HG03103 (cell line): ENCODE measurements at regions not wholly inside any gene's neighbourhood (a gene's known extent, or its start where the extent isn't known, plus 50 kb on each side); places are given as distances from the start of the nearest gene placed in this dataset.

Experiments used
- ATAC-seq: cut with Tn5 transposase; IDR thresholded peaks from one replicate; pipeline ENCODE4 v1.9.1; 2021; ENCODE audit warnings: low read depth; ENCODE audit not compliant: unreplicated experiment

GRCh38 chr15:81548365-81549130, 174.5 kb upstream of the TMC3 start:
- ATAC-seq, result no peak

GRCh38 chr15:81547521-81548132, 173.6 kb upstream of the TMC3 start:
- ATAC-seq, result no peak

- no peak for ATAC-seq
Measured at GRCh38 chr15:81544385-81544784, 170.4 kb upstream of the TMC3 start.

GRCh38 chr15:81540909-81541308, 166.9 kb upstream of the TMC3 start:
- ATAC-seq, result no peak

GRCh38 chr15:81536356-81536755, 162.3 kb upstream of the TMC3 start:
- no peak for ATAC-seq

GRCh38 chr15:81534124-81534523, 160.1 kb upstream of the TMC3 start:
- ATAC-seq, result no peak

GRCh38 chr15:81532001-81532400, 158.0 kb upstream of the TMC3 start:
- ATAC-seq, result no peak

GRCh38 chr15:81531109-81531592, 157.1 kb upstream of the TMC3 start:
- no peak for ATAC-seq

GRCh38 chr15:81530271-81530691, 156.3 kb upstream of the TMC3 start:
- no peak for ATAC-seq

- ATAC-seq, result no peak
Measured at GRCh38 chr15:81529481-81529880, 155.5 kb upstream of the TMC3 start.

- no peak for ATAC-seq
Measured at GRCh38 chr15:81526029-81526428, 152.0 kb upstream of the TMC3 start.

GRCh38 chr15:81524496-81524895, 150.5 kb upstream of the TMC3 start:
- no peak for ATAC-seq

GRCh38 chr15:81523867-81524266, 149.9 kb upstream of the TMC3 start:
- no peak for ATAC-seq

- ATAC-seq, result no peak
Measured at GRCh38 chr15:81520480-81520879, 146.5 kb upstream of the TMC3 start.

- no peak for ATAC-seq
Measured at GRCh38 chr15:81516461-81516860, 142.4 kb upstream of the TMC3 start.

- no peak for ATAC-seq
Measured at GRCh38 chr15:81516012-81516411, 142.0 kb upstream of the TMC3 start.

- ATAC-seq, result no peak
Measured at GRCh38 chr15:81514725-81515124, 140.7 kb upstream of the TMC3 start.

GRCh38 chr15:81511138-81511537, 137.1 kb upstream of the TMC3 start:
- ATAC-seq, result no peak

- ATAC-seq, result no peak
Measured at GRCh38 chr15:81507831-81508230, 133.8 kb upstream of the TMC3 start.

GRCh38 chr15:81506936-81507335, 132.9 kb upstream of the TMC3 start:
- ATAC-seq, result no peak

- no peak for ATAC-seq
Measured at GRCh38 chr15:81506071-81506470, 132.1 kb upstream of the TMC3 start.
